Muscle of back (tissue), 3 donors: ENCODE measurements at regions not wholly inside any gene's neighbourhood (a gene's known extent, or its start where the extent isn't known, plus 50 kb on each side); places are given as distances from the start of the nearest gene placed in this dataset.
"Not testable (repeated sequence)": the region's sequence is repeated elsewhere in the genome, so short reads cannot be mapped to it uniquely, and the experiment has no call there.

Experiments
- DNase-seq, 3 donors: peaks; one replicate each; pipeline versions ENCODE4 v3.0.0 to v3.0.0-alpha.2; 2013

GRCh38 chr2:215862351-215862771, 151.0 kb downstream of the MREG start:
- DNase-seq = peak in 2 of 3 donors; percentile 76 to 90

DNA sequence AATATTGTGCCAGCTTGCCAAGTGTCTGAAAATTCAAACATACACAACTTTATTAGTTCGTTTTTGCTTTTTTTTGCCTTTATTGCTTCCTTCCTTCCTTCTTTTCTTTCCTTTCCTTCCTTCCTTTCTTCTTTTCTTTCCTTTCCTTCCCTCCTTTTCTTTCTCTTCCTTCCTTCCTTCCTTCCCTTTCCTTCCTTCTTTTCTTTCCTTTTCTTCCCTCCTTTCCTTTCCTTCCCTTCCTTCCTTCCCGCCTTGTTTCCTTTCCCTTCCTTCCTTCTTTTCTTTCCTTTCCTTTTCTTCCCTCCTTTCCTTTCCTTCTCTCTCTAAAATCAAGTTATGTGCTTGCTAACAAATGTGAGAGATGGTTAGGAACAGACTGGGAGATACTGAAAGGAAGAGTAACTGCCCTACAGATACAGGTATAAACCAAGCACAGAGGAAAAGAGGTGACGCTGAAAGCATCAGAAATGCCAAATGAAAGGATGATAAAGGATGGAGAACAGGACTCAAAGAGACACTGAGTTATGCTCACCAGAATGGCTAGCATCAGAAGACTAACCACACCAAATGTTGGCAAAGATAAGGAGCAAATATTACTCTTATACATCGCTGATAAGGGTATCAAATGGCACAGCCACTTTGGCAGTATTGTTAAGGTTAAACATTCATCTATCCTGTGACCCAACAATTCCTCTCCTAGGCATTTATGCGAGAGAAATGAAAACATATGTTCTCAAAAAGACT, 151.6 kb downstream of the MREG start:
- no peak for DNase-seq

DNA sequence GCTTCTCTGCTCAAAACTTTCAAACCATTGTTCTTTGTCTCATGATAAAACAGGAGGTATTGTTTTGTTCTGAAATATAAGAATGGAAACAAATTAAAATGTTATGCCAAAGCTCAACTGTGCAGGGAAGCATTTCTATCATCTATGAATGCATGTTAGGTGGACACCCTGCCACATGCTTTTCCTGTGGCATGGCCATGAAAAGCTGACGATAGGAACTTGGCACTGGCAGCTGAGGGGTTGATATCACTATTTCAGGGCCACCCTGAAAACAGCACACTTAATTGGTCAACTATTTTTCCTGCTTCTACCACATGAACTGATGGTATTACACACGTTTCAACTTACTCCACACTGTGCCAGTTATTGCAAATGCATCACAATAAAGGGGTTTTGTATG, 157.3 kb downstream of the MREG start:
- no peak for DNase-seq

- not testable (repeated sequence) for DNase-seq
Measured at GRCh38 chr2:215855308-215855707, 158.0 kb downstream of the MREG start.

DNA sequence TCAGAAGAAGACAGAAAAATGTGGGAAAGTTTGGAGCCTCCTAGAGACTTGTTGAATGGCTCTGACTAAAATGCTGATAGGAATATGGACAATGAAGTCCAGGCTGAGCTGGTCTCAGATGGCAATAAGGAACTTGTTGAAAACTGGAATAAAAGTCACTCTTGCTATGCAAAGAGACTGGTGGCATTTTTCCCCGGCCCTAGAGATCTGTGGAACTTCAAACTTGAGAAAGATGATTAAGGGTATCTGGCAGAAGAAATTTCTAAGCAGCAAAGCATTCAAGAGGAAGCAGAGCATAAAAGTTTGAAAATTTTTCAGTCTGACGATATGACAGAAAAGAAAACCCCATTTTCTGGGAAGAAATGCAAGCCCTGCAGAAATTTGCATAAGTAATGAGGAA, 159.3 kb downstream of the MREG start:
- DNase-seq = no peak

GRCh38 chr2:215851696-215852095, 161.7 kb downstream of the MREG start:
- no peak for DNase-seq

DNA sequence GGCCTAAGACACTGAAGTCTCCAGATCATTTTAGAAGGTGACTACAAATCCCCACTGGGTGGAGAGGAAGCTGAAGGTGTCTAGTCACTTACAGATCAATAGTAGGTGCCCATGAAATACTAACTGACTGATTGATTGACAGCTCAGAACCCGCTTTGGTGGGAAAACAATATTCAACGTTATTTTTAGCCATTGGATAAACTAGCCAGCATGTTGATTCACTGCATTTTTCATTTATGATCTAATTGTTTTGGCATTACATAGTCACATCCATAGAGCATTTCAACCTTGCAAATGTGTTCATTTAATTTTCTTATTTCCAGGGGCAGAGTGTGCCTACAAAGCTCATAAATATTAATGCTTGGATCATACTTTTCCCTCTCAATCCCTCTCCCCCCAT, 162.3 kb downstream of the MREG start:
- DNase-seq = peak in 1 of 3 donors; percentile 55

DNA sequence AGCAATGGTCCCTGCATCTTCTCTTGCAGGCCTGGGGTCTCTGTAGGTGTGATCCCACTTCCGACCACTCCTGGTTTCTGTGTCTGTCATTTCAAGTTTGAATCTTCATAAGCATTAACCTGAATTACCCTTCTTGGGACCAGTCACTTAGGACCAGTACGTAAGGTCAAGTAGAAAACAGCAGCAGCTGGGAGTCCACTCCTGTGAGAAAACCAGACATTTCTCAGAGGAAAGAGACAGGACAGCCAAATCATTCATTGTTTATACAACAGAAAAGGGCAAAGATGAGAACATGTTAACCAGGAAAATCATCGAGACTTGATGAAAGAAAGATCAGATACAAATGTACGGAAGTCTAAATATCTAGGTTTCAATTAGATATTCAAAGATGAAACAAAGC, 163.0 kb downstream of the MREG start:
- no peak for DNase-seq

GRCh38 chr2:215849771-215850170, 163.6 kb downstream of the MREG start:
- no peak for DNase-seq

- no peak for DNase-seq
Measured at GRCh38 chr2:215848698-215849097, 164.7 kb downstream of the MREG start.

DNA sequence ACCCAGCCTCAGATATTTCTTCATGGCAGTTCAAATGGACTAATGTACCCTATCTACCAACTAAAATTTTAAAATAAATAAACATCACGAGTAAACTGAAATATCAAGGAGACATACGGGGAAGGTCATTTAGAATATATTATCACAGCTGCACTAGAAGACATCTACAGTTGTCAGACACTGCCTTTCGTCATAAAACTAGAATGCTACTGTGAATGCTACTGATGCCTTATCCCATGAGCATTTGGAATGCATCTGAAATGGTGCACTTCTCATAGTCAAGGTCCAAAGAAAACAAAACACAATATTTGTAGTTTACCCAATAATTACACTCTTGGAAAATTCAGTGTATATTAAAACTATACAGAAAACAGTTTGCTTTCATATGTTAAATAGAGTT, 165.2 kb downstream of the MREG start:
- DNase-seq = no peak

- no peak for DNase-seq
Measured at GRCh38 chr2:215847718-215848117, 165.6 kb downstream of the MREG start.

DNA sequence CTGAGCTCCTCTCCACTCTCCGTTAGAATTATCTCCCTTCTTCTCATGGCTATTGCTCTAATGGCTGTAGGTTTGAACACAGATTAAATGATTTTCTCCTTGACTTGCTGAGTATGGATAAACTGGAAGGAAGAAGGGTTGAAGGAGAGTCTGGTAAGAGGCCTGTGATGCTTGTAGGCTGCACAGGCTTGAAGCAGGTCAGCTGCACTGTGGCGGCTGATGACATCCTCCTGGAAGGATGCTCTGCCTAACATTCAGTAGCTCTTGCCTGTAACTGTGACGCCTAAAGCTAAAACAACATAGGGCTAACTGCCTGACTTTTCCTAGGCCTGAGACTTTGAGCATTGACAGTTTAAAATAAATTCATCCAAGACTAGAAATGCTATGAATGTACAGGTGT, 166.3 kb downstream of the MREG start:
- DNase-seq = no peak

- DNase-seq = no peak
Measured at GRCh38 chr2:215845839-215846586, 167.3 kb downstream of the MREG start.

DNA sequence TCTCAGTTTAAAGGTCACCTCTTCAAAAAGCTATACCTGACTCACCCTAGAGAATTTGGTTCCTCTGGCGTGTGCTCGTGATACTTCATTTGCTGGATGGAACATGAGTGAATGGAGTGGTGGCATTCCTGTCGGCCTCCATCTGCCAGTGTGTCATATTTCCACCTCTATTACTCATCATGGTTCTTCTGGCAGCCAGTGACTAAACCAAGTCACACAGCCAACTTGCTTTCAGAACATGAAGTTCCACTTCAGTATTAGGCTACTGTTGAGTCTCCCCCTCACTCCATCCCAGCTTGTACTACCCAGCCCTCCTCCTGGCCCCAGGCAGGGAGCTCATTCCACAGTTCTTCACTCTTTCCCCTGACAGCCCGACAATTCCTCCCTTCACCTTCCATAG, 169.8 kb downstream of the MREG start:
- DNase-seq = peak in 1 of 3 donors; percentile 83

GRCh38 chr2:215841175-215841816, 172.1 kb downstream of the MREG start:
- peak in 1 of 3 donors; percentile 43 for DNase-seq

- DNase-seq = no peak
Measured at GRCh38 chr2:215839816-215840215, 173.5 kb downstream of the MREG start.

DNA sequence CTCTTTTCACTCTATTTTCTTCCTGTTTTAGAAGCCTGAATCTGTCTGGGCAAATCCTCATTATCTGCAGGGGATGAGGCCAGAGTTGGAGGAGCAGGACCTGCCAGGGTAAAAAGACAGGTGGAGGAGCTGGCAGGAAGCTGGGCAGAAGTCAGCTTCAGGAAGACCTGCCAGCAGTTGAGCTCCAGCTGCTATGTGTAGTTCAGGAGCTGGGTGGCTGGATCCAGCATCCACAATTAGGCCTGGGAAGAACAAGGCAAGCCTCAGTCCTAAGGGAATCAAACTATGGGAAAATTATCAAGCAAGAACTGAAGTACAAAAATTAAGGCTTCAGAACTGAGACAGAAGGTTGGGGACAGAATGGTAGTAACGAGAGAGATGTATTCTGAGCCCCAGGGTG, 174.0 kb downstream of the MREG start:
- DNase-seq = peak in 1 of 3 donors; percentile 59

- no peak for DNase-seq
Measured at GRCh38 chr2:215836881-215837280, 176.5 kb downstream of the MREG start.

- DNase-seq = peak in 1 of 3 donors; percentile 22
Measured at GRCh38 chr2:215835657-215836056, 177.7 kb downstream of the MREG start.

- DNase-seq = no peak
Measured at GRCh38 chr2:215835231-215835630, 178.1 kb downstream of the MREG start.

DNA sequence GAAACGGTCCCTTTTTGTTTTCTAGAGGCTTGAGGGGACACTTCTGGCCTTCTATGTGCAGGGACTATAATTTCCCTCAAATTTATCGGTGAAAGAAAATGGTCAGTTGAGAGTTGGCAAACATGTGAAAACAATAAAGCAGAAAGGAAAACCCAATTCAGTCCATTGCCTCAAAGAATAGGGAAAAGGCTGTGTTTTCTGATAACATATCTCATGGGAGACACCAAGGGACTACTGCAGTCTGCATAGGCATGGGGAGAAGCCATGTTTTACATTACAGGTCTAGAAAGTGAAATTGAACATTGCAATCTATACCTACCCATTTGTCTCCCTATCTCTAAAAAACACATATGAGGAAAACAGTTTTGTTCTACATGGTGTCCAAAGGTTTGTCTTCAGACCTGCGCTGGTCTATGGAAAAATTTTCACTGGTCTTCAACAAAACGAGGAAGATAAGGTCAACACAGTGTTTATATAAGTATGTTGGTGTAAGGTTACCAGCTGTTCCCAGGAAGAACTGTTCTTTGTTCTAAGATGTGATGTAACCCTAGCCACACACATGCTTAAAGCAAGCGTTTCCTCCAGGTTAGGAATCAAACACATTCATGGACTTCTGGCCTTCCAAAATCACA, 179.7 kb downstream of the MREG start:
- DNase-seq = no peak
